RKO (cell line): ENCODE measurements at regions not wholly inside any gene's neighbourhood (a gene's known extent, or its start where the extent isn't known, plus 50 kb on each side); places are given as distances from the start of the nearest gene placed in this dataset.
"Not testable (repeated sequence)": the region's sequence is repeated elsewhere in the genome, so short reads cannot be mapped to it uniquely, and the experiment has no call there.

Experiments
- DNase-seq: peaks from one replicate; pipeline ENCODE4 v3.0.0-alpha.2; 2016; ENCODE audit warnings: low spot score

- no peak for DNase-seq
Measured at GRCh38 chr10:29756451-29756850, 121.7 kb upstream of the SVIL start.

DNA sequence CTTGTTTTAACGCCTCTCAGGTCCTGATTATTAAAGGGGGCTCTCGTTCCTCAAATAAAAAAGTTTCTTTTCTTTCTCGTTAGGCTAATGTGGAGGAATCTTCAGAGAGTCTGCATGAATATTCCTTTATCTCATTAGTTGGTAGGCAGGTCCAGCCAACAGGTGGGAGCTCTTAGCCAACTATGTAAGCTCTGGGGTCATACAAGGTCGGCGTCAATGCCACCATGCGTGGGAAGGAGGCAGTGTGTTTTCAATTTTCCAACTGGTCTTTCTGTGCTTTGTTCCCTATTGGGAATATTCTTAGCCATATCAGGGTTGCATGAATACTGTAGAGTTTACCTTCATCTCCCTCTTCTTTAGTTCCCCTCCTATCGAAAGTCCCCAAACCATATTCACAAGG, 118.5 kb upstream of the SVIL start:
- no peak for DNase-seq

DNA sequence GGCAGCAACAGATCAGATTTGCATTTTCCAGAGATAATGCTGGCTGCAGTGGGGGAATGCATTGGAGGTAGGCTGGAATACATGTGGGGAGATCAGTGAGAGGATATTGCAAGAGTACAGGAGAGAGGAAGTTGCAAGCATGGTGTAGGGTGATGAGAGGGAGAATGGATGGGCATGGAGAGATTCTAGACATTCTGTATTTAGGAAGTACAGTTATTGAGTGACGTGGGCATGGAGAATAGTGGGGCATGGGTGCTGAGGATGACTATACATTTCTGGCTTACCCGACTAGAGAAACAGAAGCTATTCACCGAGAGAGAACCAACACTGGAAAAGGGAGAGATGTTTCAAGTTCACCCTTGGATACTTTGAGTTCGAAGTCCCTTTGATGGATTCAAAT, 116.9 kb upstream of the SVIL start:
- no peak for DNase-seq

DNA sequence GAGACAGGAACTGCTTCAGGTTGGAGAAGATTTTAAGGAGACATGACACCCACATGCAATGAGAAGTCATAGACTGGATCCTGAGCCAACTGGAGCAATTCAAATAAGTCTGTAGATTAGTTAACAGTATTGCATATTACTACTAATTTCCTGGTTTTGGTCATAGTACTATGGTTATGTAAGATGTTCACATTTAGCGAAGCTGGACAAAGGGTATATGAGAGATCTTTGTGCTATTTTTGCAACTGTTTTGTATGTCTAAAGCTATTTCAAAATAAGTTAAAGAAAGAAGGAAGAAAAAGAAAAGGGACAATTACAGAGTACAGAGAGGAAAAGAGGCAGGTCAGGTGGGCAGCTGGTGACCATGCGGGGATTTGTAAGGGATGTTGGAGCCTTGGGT, 116.5 kb upstream of the SVIL start:
- DNase-seq = no peak

DNA sequence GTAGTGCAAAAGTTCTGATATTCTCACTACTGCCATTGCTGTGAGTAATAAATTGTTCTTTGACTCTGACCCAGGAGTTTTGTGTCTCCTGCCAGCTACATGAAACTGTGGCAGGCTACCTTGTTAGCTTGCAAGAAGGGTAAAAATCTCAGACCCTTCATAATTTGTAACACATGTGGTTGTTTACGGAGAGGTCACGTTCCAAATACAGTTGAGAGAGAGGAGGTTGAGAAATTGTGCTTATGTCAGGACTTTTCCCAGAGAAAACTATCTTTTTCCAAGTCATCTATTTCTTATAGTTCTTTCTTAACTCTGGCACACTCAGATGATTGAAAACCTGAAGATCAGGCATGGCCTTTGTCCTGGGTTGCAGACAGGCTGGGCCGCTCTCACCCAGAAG, 114.4 kb upstream of the SVIL start:
- no peak for DNase-seq

- DNase-seq = no peak
Measured at GRCh38 chr10:29748109-29748650, 113.4 kb upstream of the SVIL start.

- no peak for DNase-seq
Measured at GRCh38 chr10:29746080-29746797, 111.5 kb upstream of the SVIL start.

DNA sequence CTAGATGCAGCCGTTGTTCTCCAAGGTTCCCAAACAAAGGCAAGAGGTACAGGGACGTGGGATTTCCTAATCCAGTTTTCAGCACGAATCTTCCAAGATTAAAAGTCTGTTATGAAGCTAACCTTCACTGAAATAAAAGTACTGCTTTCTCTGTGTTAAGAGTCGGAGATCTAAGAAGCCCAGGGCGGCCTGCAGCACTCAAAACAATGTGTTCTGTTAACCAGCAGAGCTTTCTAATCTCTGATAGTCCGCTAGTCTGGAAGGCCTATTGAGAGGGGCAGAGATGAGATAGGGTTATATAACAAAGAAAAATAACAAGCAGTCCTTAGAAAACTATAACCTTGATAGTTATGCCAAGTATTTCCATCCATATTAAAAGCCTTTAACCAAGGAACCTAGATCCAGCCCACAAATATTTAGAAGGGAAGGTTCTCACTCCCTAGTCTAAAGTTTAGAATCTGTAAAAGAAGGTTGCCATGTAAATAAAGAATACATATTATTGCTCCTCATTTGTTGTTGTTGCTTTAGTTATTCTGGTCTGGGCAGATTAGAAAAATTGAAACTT, 106.3 kb upstream of the SVIL start:
- no peak for DNase-seq

DNA sequence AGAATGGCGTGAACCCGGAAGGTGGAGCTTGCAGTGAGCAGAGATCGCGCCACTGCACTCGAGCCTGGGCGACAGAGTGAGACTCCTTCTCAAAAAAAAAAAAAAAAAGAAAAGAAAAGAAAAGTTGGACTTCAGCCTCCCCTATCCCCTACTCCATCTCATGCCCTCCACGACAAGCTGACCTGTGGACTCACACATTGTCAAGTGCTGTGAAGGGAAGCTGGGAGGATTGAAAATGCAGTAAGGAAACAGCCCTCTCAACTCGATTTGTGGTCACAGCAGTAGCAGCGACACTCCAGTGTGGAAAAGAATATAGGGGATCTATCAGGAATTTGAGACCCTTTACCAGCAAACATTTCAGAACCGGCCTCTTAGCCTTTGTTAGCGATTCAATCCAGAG, 103.6 kb upstream of the SVIL start:
- no peak for DNase-seq

DNA sequence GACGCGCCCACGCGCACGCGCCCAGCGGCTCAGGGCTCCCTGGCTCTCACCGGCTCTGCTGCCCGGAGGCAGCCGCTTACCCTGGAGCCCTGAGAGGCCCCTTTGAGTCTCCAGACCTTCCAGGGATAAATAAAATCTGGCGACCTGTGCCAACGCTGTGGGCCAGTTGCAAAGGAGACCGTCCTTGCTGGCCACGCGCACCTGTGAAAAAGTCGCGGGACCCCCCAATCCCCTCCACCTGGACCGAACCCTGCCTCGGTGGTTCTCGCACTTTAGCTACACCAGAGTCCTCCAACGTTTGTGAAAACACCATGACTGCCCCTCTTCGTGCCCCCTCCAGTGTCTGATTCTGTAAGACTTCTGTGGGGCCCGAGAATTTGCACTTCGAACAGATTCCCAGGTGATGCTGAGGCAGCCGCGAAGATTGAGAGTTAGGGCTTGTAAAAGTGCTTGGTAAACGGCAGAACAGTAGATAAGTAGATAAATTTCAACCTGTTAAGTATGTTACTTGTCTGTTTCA, 102.4 kb upstream of the SVIL start:
- DNase-seq = no peak

GRCh38 chr10:29736366-29737073, 101.7 kb upstream of the SVIL start:
- DNase-seq = peak; percentile 60

GRCh38 chr10:29735628-29736365, 101.0 kb upstream of the SVIL start:
- DNase-seq = peak; percentile 81

- peak; percentile 59 for DNase-seq
Measured at GRCh38 chr10:29734962-29735627, 100.3 kb upstream of the SVIL start.

- DNase-seq = no peak
Measured at GRCh38 chr10:29734640-29734961, 99.8 kb upstream of the SVIL start.

DNA sequence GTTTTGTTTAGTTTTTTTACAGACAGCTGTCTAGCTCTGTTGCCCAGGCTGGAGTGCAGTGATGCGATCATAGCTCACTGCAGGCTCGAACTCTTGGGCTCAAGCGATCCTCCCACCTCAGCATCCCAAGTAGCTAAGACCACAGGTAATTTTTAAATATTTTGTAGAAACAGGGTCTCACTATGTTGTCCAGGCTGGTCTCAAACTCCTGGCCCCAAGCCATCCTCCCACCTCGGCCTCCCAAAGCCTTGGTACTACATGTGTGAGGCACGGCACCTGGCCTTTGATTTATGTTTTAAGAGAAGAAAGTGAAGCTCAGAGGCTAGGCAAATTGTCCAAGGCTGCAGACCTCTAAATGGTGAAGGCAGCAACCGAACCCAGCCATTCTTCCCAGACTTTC, 98.6 kb upstream of the SVIL start:
- no peak for DNase-seq

DNA sequence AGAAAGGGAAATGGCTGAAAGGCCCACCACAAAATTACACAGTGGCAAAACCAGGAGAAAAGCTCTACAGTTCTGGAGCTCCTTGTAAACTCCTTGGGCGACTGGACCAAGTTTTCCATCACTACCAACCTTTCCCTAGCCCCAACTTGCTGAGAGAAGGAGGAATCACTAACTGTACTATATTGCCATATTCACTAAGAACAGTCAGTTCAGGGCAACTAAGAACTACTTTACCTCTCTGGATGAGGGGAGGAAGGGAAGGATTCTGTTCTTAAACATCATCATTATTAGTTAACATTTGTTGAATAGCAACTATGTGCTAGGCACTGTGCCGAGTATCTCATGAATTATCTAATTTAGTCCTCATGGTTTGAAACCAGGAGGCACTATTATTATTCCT, 98.1 kb upstream of the SVIL start:
- DNase-seq = no peak

- DNase-seq = no peak
Measured at GRCh38 chr10:29731760-29732159, 97.0 kb upstream of the SVIL start.

- no peak for DNase-seq
Measured at GRCh38 chr10:29730969-29731368, 96.2 kb upstream of the SVIL start.

DNA sequence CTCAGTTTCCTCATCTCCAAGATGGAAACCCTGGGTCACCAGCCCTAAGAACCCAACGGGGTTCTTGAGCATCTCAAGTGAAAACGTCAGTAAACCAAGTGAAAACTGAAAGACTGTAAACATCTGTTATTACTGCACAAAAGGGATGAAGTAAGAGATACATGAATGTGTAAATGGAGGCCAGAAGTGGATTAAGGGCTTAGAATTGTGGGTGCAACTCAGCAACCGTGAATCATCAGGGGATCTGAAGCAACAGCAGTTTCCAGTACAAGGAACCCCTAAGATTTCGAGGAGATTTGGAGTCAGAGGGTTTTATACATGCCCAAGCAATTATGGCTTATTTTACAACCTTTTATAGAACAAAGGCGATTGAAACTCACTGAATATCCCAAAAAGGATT, 95.7 kb upstream of the SVIL start:
- DNase-seq = no peak

DNA sequence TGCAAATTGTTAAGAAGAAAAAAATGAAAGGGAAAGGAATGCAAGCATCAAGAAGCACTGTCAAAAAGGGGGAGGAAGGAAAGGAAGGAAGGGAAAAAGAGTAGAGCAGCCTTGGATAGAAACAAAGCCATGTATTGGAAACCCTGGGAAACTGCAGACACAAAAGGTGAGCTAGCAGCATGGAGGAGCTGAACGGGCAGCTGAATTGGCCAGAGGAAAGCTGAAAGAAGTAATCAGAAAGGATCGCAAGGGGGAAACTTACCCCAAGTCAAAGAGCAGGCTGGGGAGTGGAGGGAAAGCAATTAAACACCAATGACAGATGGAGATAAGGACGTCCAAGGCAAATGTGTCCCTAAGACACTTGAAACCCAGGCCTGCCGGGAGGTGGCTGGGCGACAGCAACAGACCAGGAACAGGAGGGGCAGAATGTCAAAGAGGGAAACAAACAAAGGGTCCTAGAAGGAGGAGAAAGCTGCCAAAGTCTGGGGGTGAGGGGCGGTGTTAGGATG, 93.8 kb upstream of the SVIL start:
- DNase-seq = no peak

GRCh38 chr10:29725927-29726326, 91.2 kb upstream of the SVIL start:
- DNase-seq = not testable (repeated sequence)
